ENCODE measurements at regions not wholly inside any gene's neighbourhood (a gene's known extent, or its start where the extent isn't known, plus 50 kb on each side); places are given as distances from the start of the nearest gene placed in this dataset.
"Not testable (repeated sequence)": the region's sequence is repeated elsewhere in the genome, so short reads cannot be mapped to it uniquely, and the experiment has no call there.

DNA sequence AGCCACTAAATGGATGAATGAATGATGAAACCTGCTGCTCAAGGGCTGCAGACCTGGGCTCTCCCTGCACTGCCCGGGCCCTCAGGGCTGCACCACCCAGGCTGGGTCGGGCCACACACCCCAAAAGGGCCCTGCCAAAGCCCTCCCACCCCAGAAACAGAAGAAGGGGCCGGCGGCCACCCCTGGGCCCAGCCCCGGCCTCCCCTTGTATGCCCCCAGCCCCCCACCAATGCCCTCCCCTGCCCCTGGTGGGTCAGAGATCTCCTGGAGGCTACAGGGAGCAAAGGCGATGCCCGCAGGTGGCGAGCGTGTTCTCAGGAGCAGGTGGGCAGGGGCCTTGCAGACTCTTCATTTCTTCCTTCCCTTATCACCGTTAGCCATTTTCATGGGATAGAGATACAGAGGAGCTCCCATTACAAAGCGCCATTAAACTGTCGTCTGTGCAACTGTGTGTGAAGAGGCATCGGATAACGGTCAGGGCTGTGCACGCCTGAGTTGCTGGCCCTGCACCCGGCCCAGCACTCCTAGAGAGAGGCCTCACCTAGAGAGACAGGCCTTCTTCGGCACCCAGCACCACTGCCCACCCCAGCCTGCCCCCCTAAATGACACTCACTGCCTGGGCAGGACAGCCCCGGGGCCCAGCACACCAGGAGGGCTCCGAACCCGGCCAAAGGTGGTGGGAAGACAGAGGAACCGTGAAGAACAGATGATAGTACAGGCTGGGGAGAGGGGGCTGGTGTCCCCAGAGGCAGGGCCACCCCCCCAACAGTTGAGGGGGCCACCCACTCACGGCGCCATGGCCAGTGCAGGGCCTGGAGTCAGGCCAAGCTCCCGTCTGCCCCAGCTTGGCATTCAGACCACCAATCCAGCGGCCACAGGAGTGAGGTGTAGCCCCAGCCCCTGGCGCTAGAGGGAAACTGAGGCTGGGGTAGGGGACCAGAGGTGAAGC is 133.7 kb downstream of the FAM53A start:
- H3K27me3 ChIP-seq (ENCODE audit: low read length): no peaks in the 10 kb centered on the region
- H3K79me2 ChIP-seq (ENCODE audit: insufficient read depth, low read length): no peaks in the 10 kb centered on the region
- TF ChIP-seq EZH2phosphoT487 (conservative IDR thresholded peaks at IDR 0.05; ENCODE audit: low read length): no peak
- TF ChIP-seq, protein P1, sequence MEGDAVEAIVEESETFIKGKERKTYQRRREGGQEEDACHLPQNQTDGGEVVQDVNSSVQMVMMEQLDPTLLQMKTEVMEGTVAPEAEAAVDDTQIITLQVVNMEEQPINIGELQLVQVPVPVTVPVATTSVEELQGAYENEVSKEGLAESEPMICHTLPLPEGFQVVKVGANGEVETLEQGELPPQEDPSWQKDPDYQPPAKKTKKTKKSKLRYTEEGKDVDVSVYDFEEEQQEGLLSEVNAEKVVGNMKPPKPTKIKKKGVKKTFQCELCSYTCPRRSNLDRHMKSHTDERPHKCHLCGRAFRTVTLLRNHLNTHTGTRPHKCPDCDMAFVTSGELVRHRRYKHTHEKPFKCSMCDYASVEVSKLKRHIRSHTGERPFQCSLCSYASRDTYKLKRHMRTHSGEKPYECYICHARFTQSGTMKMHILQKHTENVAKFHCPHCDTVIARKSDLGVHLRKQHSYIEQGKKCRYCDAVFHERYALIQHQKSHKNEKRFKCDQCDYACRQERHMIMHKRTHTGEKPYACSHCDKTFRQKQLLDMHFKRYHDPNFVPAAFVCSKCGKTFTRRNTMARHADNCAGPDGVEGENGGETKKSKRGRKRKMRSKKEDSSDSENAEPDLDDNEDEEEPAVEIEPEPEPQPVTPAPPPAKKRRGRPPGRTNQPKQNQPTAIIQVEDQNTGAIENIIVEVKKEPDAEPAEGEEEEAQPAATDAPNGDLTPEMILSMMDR (IDR thresholded peaks at IDR 0.05; ENCODE audit: insufficient read depth, low read length, poor library complexity, severe bottlenecking): no peak
- H3K9me2 ChIP-seq (replicated peaks; ENCODE audit: insufficient read depth, low read length): no peaks in the 10 kb centered on the region
- no peaks in the 10 kb centered on the region for H3K36me3 ChIP-seq (ENCODE audit: low read length)
- H3K4me3 ChIP-seq (ENCODE audit: insufficient read depth, low read length, poor library complexity, severe bottlenecking): no peak overlapping the region
- H3K4me2 ChIP-seq (ENCODE audit: low read depth, low read length, poor library complexity, severe bottlenecking): no peak overlapping the region
- H3K9ac ChIP-seq (ENCODE audit: low read length): no peak overlapping the region
- H2AFZ ChIP-seq (ENCODE audit: low read depth, low read length, severe bottlenecking): no peak overlapping the region
- H3K27ac ChIP-seq (ENCODE audit: low read depth, low read length): no peak overlapping the region
- no peaks in the 10 kb centered on the region for H3K9me3 ChIP-seq (ENCODE audit: insufficient read depth, low read length)
- no peaks in the 10 kb centered on the region for H4K20me1 ChIP-seq (ENCODE audit: low read depth, low read length)
- no peaks in the 10 kb centered on the region for H3F3A ChIP-seq (ENCODE audit: insufficient read depth)

DNA sequence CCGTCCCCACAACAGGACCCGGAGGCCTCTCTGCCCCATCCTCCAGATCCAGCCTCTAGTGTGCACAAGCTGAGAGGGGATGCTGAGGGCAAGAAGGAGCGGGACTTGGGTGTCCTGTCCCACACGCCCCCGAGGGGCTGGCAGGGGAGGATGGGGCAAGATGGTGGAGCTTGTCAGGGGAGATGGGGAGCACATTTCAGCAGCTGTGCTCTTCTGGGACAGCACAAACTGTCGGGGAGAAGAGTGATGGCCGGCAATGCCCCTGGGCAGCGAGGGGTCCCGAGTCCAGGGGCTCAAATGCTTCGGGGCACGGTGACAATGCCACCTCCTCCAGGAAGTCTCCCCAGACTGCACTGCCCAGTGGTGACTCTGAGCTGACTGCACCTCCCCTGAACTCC is 134.5 kb downstream of the FAM53A start:
- no peak overlapping the region for H3K4me2 ChIP-seq (ENCODE audit: low read depth, low read length, poor library complexity, severe bottlenecking)
- no peak for TF ChIP-seq EZH2phosphoT487 (conservative IDR thresholded peaks at IDR 0.05; ENCODE audit: low read length)
- TF ChIP-seq, protein P1 (IDR thresholded peaks at IDR 0.05; ENCODE audit: insufficient read depth, low read length, poor library complexity, severe bottlenecking): no peak
- no peaks in the 10 kb centered on the region for H3K27me3 ChIP-seq (ENCODE audit: low read length)

DNA sequence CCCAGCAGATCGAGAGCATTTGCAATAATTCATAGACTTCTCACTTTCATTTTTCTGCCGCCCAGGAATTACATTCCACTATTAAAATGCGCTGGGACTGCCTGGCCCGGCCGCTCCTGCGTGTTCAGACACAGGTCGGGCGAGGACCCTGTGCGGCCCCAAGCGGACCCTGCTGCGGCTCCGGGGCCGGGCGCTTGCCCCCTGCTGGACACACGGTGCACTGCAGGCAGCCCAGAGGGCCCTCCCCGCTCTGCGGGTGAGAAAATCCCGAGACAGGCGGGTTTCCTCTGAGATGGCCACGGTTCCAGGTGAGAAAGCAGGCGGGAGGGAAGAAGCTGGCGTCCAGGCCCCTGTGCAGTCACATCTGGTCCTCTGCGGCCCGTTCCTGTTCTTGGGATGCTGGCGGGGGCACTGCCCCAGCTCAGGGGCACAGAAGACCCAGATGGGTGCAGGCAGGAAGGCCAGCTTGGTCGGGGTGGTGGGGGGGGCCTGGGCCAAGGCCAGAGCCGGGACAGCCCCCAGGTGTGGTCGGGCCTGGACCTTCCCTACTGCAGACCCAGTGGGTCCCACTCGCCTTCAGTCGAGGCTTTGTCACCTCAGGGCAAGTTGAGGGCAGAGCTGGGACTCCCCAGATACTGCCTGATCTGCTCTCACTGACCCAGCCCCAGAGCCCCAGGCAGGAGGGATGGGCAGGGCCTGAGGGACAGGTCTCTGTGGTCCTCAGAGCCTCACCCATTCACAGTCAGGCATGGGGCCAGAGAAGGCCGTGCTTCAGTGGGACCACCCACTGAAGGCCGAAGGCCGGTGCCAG is 135.1 kb downstream of the FAM53A start:
- H3K9me3 ChIP-seq (ENCODE audit: insufficient read depth, low read length); H3K36me3 ChIP-seq (ENCODE audit: low read length); H3K27ac ChIP-seq (ENCODE audit: low read depth, low read length); H3K27me3 ChIP-seq (ENCODE audit: low read length); H2AFZ ChIP-seq (ENCODE audit: low read depth, low read length, severe bottlenecking); H3F3A ChIP-seq (ENCODE audit: insufficient read depth); H3K9ac ChIP-seq (ENCODE audit: low read length); H3K4me2 ChIP-seq (ENCODE audit: low read depth, low read length, poor library complexity, severe bottlenecking); H3K79me2 ChIP-seq (ENCODE audit: insufficient read depth, low read length); H3K9me2 ChIP-seq (replicated peaks; ENCODE audit: insufficient read depth, low read length); H3K4me3 ChIP-seq (ENCODE audit: insufficient read depth, low read length, poor library complexity, severe bottlenecking); H4K20me1 ChIP-seq (ENCODE audit: low read depth, low read length): not testable (repeated sequence)
- TF ChIP-seq, protein P1 (IDR thresholded peaks at IDR 0.05; ENCODE audit: insufficient read depth, low read length, poor library complexity, severe bottlenecking): peak; percentile 78

More for the DNA sequence above, 134.5 kb downstream of the FAM53A start:
- Histone ChIP-seq H3K9me3 (ENCODE audit: insufficient read depth, low read length) (no peaks in the 10 kb centered on the region), H2AFZ (ENCODE audit: low read depth, low read length, severe bottlenecking) (no peak overlapping the region), H3K27ac (ENCODE audit: low read depth, low read length) (no peak overlapping the region), H4K20me1 (ENCODE audit: low read depth, low read length) (no peaks in the 10 kb centered on the region), H3K9me2 (replicated peaks; ENCODE audit: insufficient read depth, low read length) (no peaks in the 10 kb centered on the region), H3K79me2 (ENCODE audit: insufficient read depth, low read length) (no peaks in the 10 kb centered on the region), H3K4me3 (ENCODE audit: insufficient read depth, low read length, poor library complexity, severe bottlenecking) (no peak overlapping the region), H3F3A (ENCODE audit: insufficient read depth) (no peaks in the 10 kb centered on the region), H3K9ac (ENCODE audit: low read length) (no peak overlapping the region), H3K36me3 (ENCODE audit: low read length) (no peaks in the 10 kb centered on the region)
